Activated CD8-positive, alpha-beta memory T cell treated with anti-CD3 and anti-CD28 coated beads for 24 hours (primary cell): ENCODE measurements at regions not wholly inside any gene's neighbourhood (a gene's known extent, or its start where the extent isn't known, plus 50 kb on each side); places are given as distances from the start of the nearest gene placed in this dataset.
"Not testable (repeated sequence)": the region's sequence is repeated elsewhere in the genome, so short reads cannot be mapped to it uniquely, and the experiment has no call there.

Experiments
- DNase-seq: peaks from one replicate; pipeline ENCODE4 v3.0.0-alpha.2; 2020

DNA sequence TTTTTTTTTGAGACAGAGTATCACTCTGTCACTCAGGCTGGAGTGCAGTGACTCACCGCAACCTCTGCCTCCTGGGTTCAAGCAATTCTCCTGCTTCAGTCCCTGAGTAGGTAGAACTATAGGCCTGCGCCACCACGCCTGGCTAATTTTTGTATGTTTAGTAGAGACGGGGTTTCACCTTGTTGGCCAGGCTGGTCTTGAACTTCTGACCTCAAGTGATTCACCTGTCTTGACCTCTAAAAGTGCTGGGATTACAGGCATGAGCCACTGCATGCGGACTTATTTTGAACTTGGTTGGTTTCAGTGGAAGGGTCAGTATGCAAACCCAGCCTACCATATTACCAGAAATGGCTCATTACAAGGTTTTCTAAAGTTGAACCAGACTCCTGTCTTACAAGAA is 61.6 kb upstream of the GBA3 start:
- not testable (repeated sequence) for DNase-seq

DNA sequence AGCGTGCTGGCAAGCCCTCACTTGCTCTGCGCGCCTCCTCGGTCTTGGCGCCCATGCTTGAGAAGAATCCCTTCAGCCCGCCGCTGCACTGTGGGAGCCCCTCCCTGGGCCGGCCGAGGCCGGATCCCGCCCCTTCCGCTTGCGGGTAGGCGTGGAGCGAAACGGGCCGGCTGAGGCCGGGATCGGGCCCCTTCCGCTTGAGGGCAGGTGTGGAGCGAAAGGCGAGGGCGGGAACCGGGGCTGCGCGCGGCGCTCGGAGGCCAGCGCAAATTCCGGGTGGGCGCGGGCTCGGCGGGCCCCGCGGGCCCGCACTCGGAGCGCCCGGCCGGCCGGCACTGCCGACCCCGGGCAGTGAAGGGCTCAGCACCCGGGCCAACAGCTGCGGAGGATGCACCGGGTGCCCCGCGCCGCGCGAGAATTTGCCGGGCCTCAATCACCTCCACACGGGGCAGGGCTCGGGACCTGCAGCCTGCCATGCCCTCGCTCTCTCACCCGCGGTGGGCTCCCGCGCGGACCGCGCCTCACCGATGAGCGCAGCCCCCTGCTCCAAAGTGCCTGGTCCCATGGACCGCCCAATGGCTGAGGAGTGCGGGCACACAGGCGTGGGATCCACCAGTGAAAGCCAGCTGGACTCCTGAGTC is 58.1 kb upstream of the GBA3 start:
- no peak for DNase-seq

DNA sequence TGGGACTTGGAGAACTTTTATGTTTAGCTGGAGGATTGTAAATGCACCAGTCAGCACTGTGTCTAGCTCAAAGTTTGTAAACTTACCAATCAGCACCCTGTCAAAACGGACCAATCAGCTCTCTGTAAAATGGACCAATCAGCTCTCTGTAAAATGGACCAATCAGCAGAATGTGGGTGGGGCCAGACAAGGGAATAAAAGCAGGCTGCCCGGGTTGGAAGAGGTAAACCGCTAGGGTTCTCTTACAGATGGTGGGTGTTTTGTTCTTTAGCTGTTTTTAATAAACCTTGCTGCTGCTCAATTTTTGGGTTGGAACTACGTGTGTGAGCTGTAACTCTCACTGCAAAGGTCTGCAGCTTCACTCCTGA is 57.6 kb upstream of the GBA3 start:
- DNase-seq: not testable (repeated sequence)

DNA sequence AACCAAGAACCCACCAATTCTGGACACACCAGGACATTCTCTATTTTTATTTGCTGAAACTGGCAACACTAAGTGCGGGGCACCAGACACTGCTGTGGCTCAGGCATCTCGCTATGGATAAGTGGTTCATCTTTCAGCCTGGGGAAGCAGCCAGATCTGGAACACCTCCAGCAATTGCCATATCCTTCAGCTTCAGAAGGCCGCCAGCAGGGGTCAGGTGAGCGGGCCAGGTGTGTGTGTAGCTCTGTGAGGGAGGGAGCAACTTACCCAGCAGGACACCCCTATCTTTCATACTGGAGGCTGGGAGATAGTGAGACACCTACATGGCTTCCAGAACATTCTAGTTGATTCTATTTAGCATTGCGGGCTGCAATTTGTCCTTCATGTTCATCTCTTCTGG is 57.0 kb upstream of the GBA3 start:
- no peak for DNase-seq

DNA sequence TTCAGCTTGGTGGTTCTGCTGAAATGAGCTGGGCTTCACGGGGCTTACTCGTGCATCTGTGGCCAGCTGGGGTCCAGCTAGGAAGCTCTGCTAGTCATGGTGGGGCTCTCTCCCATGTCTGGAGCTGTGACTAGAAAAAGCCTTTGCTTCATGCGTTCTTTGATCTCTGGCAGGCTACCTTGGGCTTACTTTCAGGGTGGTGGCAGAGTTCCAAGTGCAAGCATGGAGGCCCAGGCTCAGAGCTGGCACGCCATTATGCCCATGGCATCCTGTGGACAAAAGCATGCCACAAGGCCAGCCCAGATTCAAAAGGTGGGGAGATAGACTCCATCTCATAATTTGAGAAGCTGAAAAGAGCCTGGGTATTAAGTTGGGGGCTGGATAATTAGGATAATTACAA is 55.4 kb upstream of the GBA3 start:
- DNase-seq: no peak
